ENCODE measurements at regions not wholly inside any gene's neighbourhood (a gene's known extent, or its start where the extent isn't known, plus 50 kb on each side); places are given as distances from the start of the nearest gene placed in this dataset.

DNA sequence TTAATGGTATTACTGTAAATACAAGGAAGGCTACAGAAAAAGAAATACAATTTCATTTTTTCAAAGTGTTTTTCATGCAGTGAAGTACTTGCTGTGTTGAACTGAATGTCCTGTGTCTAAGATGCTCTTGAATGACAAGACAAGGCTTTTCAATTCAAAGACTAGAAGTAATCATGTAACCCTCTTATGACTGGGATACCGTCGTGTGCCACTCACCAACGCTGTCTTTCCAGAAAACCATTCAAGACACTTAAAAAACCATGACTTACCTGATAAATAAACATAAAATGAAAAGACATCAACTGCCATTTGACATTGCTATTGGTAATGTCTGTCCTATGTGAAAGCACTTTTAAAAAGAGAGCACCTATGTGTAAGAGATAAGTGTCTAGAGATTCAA lies 183.1 kb upstream of the DPP10 start:
- no peaks in the 10 kb centered on the region for H3K27me3 ChIP-seq
- H3K36me3 ChIP-seq = no peaks in the 10 kb centered on the region
- H3K9me3 ChIP-seq = no peaks in the 10 kb centered on the region
- H3K4me1 ChIP-seq = no peaks in the 10 kb centered on the region
- H3K27ac ChIP-seq = no peak overlapping the region
- ATAC-seq (no peak), DNase-seq (no peak)
- intact Hi-C loops (cut with DNase I) = no loop called here
- no peak for TF ChIP-seq CTCF (IDR thresholded peaks at IDR 0.05)
- H3K4me3 ChIP-seq = no peak overlapping the region

GRCh38 chr2:114261366-114261765 lies 181.1 kb upstream of the DPP10 start:
- Histone ChIP-seq H3K4me3 (no peak overlapping the region), H3K9me3 (no peaks in the 10 kb centered on the region), H3K4me1 (no peaks in the 10 kb centered on the region), H3K36me3 (no peaks in the 10 kb centered on the region), H3K27ac (no peak overlapping the region), H3K27me3 (no peaks in the 10 kb centered on the region)
- DNase-seq = no peak
- no peak for TF ChIP-seq CTCF (IDR thresholded peaks at IDR 0.05)
- intact Hi-C loops (cut with DNase I) = no loop called here
- ATAC-seq = no peak

- no peaks in the 10 kb centered on the region for H3K4me1 ChIP-seq
- no peak for TF ChIP-seq CTCF (IDR thresholded peaks at IDR 0.05)
- H3K36me3 ChIP-seq = no peaks in the 10 kb centered on the region
- H3K9me3 ChIP-seq = no peaks in the 10 kb centered on the region
- intact Hi-C loops (cut with DNase I) = no loop called here
- no peak for ATAC-seq
- no peak overlapping the region for H3K4me3 ChIP-seq
- H3K27me3 ChIP-seq = no peaks in the 10 kb centered on the region
- H3K27ac ChIP-seq = no peak overlapping the region
- DNase-seq = no peak
Measured at GRCh38 chr2:114265261-114265660, 177.2 kb upstream of the DPP10 start.

DNA sequence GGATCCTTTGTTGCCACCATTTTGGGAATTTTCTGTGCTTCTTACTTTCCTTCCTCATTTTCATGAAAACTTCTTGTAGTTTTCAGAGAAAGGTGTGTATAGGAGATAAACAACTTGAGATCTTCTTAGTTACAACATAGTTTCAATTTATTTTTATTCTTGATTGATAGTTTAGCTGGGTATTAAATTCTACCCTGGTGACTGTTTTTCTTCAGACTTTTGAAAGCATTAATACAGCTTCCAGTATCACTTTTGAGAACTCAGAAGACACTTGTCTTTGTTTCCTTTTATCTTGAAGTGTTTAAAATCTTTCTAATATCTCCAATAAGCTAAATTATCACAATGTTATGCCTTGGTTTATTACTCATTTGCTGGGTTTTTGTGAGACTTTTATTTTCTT lies 167.5 kb upstream of the DPP10 start:
- no peaks in the 10 kb centered on the region for H3K36me3 ChIP-seq
- H3K27me3 ChIP-seq = no peaks in the 10 kb centered on the region
- intact Hi-C loops (cut with DNase I) = no loop called here
- DNase-seq (no peak), ATAC-seq (no peak)
- TF ChIP-seq CTCF (IDR thresholded peaks at IDR 0.05) = no peak
- no peak overlapping the region for H3K4me3 ChIP-seq
- no peaks in the 10 kb centered on the region for H3K4me1 ChIP-seq
- no peaks in the 10 kb centered on the region for H3K9me3 ChIP-seq
- H3K27ac ChIP-seq = no peak overlapping the region

- Histone ChIP-seq H3K27ac (no peak overlapping the region), H3K27me3 (no peaks in the 10 kb centered on the region), H3K36me3 (no peaks in the 10 kb centered on the region), H3K4me3 (no peak overlapping the region), H3K9me3 (no peaks in the 10 kb centered on the region), H3K4me1 (no peaks in the 10 kb centered on the region)
- no peak for TF ChIP-seq CTCF (IDR thresholded peaks at IDR 0.05)
- ATAC-seq (no peak), DNase-seq (no peak)
- intact Hi-C loops (cut with DNase I) = no loop called here
Measured at GRCh38 chr2:114281188-114281587, 161.3 kb upstream of the DPP10 start.

DNA sequence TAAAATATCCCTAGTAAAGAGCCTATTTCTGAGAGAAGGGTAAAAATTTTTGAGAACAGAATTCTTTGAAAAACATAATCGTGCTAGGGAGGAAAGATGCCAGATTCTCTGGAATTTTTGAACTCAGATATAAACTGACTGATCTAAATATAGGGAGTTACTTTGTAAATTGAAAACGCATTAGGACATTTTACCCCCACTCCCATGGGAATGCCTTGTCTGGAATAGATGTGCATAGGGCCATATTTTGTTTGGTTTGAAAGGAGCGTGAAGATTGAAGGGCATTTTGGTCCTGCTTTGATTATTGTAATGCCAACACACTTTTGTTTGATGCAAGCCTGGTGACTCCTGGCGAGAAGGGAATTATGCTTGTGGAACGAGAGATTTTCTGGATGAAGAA lies 158.7 kb upstream of the DPP10 start:
- Histone ChIP-seq H3K27me3 (no peaks in the 10 kb centered on the region), H3K4me3 (no peak overlapping the region), H3K36me3 (no peaks in the 10 kb centered on the region), H3K4me1 (no peaks in the 10 kb centered on the region), H3K9me3 (no peaks in the 10 kb centered on the region), H3K27ac (no peak overlapping the region)
- intact Hi-C loops (cut with DNase I) = no loop called here
- ATAC-seq (no peak), DNase-seq (no peak)
- no peak for TF ChIP-seq CTCF (IDR thresholded peaks at IDR 0.05)
